Calu3 (cell line): ENCODE measurements at regions not wholly inside any gene's neighbourhood (a gene's known extent, or its start where the extent isn't known, plus 50 kb on each side); places are given as distances from the start of the nearest gene placed in this dataset.

Source experiments
- BruUV-seq: library from RNA; stranded (reverse); fragments of 400-500 nt; replicated peaks from 2 replicates; lab custom pipeline; 2021; lab: Mats Ljungman, UMichigan
- CTCF ChIA-PET: fragments of 300-600 bp; sonication (Branson Sonifier 250); formaldehyde crosslinking; loops from one replicate; lab custom pipeline; 2022; ENCODE audit warnings: antibody characterized with exemption; lab: Charles Lee
- DNase-seq: peaks from one replicate; pipeline ENCODE4 v3.0.0; 2022
- H3K27ac Mint-ChIP-seq: one replicate; pipeline ENCODE4 v1.8.0; 2022; ENCODE audit warnings: mixed read lengths; ENCODE audit not compliant: unreplicated experiment
- H3K27me3 Mint-ChIP-seq: one replicate; pipeline ENCODE4 v1.8.0; 2022; ENCODE audit warnings: mixed read lengths; ENCODE audit not compliant: unreplicated experiment
- H3K36me3 Mint-ChIP-seq: one replicate; pipeline ENCODE4 v1.8.0; 2022; ENCODE audit warnings: mild to moderate bottlenecking, moderate library complexity, mixed read lengths; ENCODE audit not compliant: insufficient read depth, unreplicated experiment
- H3K4me1 Mint-ChIP-seq: one replicate; pipeline ENCODE4 v1.8.0; 2022; ENCODE audit warnings: mild to moderate bottlenecking, low read depth, mixed read lengths; ENCODE audit not compliant: unreplicated experiment
- H3K4me3 Mint-ChIP-seq: one replicate; pipeline ENCODE4 v1.8.0; 2022; ENCODE audit warnings: mild to moderate bottlenecking, low read depth, moderate library complexity, mixed read lengths; ENCODE audit not compliant: unreplicated experiment
- H3K9me3 Mint-ChIP-seq: one replicate; pipeline ENCODE4 v1.8.0; 2022; ENCODE audit warnings: low read depth, mixed read lengths; ENCODE audit not compliant: unreplicated experiment
- intact Hi-C: fragments of 100-400 bp; cut with micrococcal nuclease; formaldehyde crosslinking; loops from one replicate; pipeline ENCODE4 v1.10.0; 2022; ENCODE audit not compliant: unreplicated experiment
- TF ChIP-seq, protein P1 (sequence below): fragments of 200-600 bp; IDR thresholded peaks from one replicate; pipeline ENCODE4 v1.8.0; 2022; ENCODE audit warnings: antibody characterized with exemption; ENCODE audit not compliant: unreplicated experiment

DNA sequence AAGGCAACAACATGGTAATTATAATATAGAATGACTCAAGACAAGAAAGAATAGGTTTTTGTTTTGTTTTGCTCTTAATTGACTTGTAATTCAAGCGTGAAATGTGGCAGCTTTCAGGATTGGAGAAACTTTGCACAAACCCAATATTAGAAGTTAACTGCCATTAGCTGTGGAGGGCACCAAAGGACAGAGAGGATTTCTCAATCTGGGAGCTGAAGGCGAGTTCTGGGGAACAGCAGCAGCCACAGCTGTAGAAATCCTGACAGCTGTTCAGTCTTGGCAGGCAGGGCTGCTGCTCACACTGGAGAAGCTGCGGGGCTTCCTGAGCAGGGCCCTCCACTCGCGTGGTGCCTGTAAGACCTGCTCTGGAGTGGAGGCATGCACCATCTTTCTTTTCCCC lies 182.2 kb upstream of the IL12A start:
- H3K4me1 Mint-ChIP-seq: peaks cover 30% of the 10 kb centered on the region
- TF ChIP-seq, protein P1, sequence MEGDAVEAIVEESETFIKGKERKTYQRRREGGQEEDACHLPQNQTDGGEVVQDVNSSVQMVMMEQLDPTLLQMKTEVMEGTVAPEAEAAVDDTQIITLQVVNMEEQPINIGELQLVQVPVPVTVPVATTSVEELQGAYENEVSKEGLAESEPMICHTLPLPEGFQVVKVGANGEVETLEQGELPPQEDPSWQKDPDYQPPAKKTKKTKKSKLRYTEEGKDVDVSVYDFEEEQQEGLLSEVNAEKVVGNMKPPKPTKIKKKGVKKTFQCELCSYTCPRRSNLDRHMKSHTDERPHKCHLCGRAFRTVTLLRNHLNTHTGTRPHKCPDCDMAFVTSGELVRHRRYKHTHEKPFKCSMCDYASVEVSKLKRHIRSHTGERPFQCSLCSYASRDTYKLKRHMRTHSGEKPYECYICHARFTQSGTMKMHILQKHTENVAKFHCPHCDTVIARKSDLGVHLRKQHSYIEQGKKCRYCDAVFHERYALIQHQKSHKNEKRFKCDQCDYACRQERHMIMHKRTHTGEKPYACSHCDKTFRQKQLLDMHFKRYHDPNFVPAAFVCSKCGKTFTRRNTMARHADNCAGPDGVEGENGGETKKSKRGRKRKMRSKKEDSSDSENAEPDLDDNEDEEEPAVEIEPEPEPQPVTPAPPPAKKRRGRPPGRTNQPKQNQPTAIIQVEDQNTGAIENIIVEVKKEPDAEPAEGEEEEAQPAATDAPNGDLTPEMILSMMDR: no peak
- no TSS peak for BruUV-seq
- no peak overlapping the region for H3K27ac Mint-ChIP-seq
- intact Hi-C loops: loop anchor here (10.0 kb wide), 2 partner anchors 352 to 962 kb away; no protein-coding TSS in a partner anchor
- CTCF ChIA-PET: interaction anchor here (1.7 to 3.0 kb wide), 5 partner anchors 9 to 541 kb away, joined by 5 to 42 read pairs (median 20); no protein-coding TSS in a partner anchor
- no peak overlapping the region for H3K4me3 Mint-ChIP-seq
- H3K9me3 Mint-ChIP-seq: no peaks in the 10 kb centered on the region
- no peaks in the 10 kb centered on the region for H3K36me3 Mint-ChIP-seq
- H3K27me3 Mint-ChIP-seq: no peaks in the 10 kb centered on the region
- no peak for DNase-seq

DNA sequence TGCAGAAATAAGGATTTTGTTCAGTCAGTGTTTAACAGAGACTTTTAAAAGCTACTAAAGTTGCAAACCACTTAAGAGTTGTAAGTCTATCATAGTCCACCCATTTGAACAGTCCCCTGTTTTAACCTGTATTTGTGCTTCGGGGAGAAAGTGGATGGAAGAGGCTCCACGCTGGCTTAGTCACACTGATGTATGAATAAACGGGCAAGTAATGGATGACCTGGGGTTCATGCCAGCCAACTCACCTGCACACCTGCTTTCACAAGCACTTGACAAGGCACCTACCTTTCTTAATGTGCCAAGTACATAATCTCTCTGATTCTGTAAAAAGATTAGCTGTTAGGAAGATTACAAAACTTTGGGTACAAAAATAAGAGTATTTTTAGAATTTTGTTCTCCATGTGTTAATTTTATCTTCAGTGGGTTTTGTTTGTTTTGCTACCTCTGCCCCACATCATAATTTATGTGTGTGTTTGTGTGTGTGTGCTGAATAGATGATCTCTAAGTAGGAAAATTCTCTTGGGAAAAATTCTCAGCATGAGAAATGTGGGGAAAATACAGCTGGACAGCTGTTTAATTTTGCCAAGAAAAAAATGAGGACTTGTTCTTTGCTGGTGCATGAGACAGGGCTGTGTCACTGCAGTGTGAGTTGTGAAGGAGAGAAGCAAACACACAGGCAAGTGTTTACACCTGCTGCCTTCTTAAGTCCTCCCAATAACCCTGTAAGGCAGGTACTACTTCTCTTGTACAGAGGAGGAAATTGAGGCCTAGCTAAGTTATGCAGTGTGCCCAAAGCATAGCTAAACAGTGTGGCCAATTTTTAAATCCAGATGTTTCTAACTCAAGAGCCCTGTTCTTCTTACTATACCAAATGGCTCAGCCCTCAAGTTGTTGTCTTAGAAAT lies 181.2 kb upstream of the IL12A start:
- TF ChIP-seq, protein P1: no peak
- no TSS peak for BruUV-seq
- peaks cover 30% of the 10 kb centered on the region for H3K4me1 Mint-ChIP-seq
- H3K27me3 Mint-ChIP-seq: no peaks in the 10 kb centered on the region
- DNase-seq: no peak
- intact Hi-C loops: loop anchor here (10.0 kb wide), 2 partner anchors 353 to 963 kb away; no protein-coding TSS in a partner anchor
- no peak overlapping the region for H3K27ac Mint-ChIP-seq
- no peak overlapping the region for H3K4me3 Mint-ChIP-seq
- H3K9me3 Mint-ChIP-seq: no peaks in the 10 kb centered on the region
- CTCF ChIA-PET: interaction anchor here (0.5 to 1.3 kb wide), 9 partner anchors 23 to 542 kb away, joined by 3 to 6 read pairs (median 4); no protein-coding TSS in a partner anchor
- no peaks in the 10 kb centered on the region for H3K36me3 Mint-ChIP-seq

DNA sequence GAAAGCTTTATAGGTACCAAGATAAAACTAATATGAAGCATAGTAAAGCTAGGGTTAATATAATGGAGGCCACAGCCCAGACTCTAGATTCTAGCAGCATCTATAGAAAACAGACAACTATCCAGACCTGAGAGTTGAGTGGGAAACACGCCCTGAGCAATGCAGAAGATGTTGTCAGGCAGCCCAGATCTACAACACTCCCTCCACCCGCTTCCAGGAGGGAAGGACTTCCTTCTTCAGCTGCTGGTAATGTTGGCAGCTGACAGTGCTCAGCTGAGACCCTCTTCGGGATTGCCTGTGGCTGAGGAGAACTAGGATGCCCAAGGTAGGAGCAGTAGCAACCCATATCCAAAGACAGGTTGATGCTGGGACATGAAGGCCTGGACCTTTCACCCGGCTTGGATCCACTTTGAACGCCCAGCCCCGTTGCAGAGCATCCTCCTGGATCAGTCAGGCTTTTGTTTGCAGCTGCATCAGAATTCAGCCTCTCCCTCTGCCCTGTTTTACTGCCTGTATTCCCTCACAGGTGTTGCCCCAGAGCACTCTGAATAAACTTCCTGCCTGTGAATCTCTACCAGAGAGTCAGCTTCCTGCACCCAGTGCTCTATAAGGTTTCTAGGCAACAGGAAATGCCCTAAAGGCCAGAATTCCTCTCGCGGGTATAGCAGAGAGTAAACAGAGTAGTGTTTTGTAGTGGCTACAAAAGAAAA lies 174.7 kb upstream of the IL12A start:
- TF ChIP-seq, protein P1: no peak
- BruUV-seq: no TSS peak
- no peak overlapping the region for H3K4me3 Mint-ChIP-seq
- intact Hi-C loops: no loop called here
- no peaks in the 10 kb centered on the region for H3K27me3 Mint-ChIP-seq
- H3K4me1 Mint-ChIP-seq: peaks cover 30% of the 10 kb centered on the region
- peak; percentile 66 for DNase-seq
- H3K9me3 Mint-ChIP-seq: no peaks in the 10 kb centered on the region
- CTCF ChIA-PET: interaction anchor here (0.7 to 1.2 kb wide), 3 partner anchors 9 to 176 kb away, joined by 3 to 7 read pairs (median 4); no protein-coding TSS in a partner anchor
- H3K27ac Mint-ChIP-seq: no peak overlapping the region
- no peaks in the 10 kb centered on the region for H3K36me3 Mint-ChIP-seq

DNA sequence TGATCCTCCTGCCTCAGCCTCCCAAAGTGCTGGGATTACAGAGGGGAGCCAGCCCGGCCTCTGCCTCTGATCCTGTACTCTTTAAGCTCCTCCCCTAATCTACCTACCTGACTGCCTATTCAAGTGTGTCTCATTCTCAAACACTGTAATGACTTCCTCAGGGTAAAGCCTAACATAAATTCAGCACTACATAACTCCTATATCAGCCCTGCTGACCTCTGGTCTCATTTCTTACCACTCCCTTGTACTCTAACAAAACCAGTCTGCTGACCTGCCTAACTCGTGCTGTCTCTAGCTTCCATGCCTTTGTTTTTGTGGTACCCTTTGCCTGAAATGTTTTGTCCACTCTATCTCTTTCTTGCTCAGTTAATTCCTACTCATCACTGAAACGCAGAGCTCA lies 172.1 kb upstream of the IL12A start:
- TF ChIP-seq, protein P1: no peak
- H3K27ac Mint-ChIP-seq: no peak overlapping the region
- CTCF ChIA-PET: no interaction called here
- no peak overlapping the region for H3K4me3 Mint-ChIP-seq
- no TSS peak for BruUV-seq
- no peaks in the 10 kb centered on the region for H3K36me3 Mint-ChIP-seq
- intact Hi-C loops: no loop called here
- no peaks in the 10 kb centered on the region for H3K27me3 Mint-ChIP-seq
- H3K9me3 Mint-ChIP-seq: no peaks in the 10 kb centered on the region
- peaks cover 30% of the 10 kb centered on the region for H3K4me1 Mint-ChIP-seq
- DNase-seq: no peak
